ENCODE measurements at regions not wholly inside any gene's neighbourhood (a gene's known extent, or its start where the extent isn't known, plus 50 kb on each side); places are given as distances from the start of the nearest gene placed in this dataset.

- DNase-seq: no peak
Measured at GRCh38 chr22:49077586-49077985, 750.1 kb downstream of the BRD1 start.

DNA sequence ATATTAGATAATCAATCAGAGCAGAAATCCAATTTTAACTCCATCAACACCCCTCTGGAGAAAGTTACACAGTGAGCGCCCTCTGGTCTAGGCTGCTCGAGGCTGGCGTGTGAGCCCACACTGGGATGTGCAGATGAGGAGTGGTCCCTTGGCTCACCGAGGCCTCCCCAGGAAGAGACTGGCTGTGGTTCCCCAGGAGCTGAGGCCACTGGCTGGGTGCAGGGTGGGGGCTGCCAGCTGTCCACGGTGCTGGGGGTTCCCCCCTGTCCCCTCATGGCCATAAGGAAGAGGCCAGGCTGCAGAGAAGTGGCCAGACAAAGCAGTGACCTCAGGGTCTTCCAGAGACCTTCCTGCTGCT, 750.7 kb downstream of the BRD1 start:
- no peak for DNase-seq

- no peak for DNase-seq
Measured at GRCh38 chr22:49076300-49077035, 751.2 kb downstream of the BRD1 start.

GRCh38 chr22:49075150-49075549, 752.5 kb downstream of the BRD1 start:
- no peak for DNase-seq

DNA sequence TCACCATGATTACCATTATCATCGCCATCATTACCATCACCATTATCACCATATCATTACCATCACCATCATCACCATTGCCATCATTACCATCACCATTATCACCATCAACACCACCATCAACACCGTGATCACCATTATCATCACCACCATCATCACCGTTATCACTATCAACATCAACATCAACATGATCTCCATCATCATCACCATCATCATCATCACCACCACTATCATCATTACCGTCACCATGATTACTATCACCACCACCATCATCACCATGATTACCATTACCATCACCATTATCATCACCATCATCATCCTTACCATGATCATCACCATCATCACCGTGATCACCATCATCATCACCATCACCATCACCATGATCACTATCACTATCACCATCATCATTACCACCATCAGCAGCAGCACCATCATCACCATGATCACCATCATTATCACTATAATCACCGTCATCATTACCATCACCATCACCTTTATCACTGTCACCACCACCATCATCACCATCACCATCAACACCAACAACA, 753.7 kb downstream of the BRD1 start:
- no peak for DNase-seq

DNA sequence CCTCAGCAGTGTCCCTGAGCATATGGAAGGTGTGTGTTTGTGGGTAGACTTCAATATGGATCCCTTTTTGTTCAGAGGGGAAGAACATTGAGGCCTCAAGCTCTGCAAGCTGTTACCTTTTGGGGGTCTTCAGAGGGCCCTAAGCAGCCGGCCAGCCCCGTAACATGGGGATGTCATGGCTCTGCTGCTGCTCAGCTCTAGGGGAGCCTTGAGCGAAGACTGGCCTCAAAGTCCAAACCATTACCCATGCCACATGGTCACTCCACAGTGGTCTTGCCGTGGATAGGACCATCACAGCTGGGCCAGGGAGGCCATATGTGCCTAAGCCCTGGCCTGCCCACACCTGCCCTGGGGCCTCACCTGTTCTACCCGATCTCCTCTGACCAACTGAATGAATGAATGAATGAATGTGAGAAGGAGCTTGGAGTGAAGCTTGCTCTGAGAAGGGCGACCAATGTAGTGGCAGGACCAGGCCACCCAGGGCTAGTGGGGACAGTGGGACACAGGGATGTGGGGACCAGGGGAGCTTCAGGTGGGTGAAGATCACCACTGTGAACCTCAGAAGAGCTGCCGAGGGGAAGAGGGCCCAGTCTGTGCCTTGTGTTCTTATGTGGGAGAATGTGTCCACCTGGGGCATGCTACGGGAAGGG, 754.6 kb downstream of the BRD1 start:
- no peak for DNase-seq

DNA sequence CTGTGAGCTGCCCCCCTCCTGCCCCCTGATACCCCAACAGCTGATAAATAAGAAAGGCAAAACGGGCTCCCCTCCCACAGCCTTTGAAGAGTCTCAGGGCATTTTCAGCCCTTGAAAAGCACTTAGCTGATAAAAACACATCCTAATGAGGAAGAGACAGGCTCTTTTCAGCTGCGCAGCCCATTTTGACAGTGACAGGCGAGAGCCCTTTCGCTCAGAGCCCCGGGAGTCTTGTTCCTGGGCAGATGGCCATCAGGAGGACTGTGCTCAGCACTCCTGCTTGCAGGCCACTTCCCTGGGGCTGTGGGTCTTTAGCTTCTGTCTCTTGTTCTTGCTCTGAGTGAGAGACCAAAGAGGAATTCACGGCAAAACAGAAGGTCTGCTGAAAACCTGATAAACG, 757.2 kb downstream of the BRD1 start:
- DNase-seq: no peak

DNA sequence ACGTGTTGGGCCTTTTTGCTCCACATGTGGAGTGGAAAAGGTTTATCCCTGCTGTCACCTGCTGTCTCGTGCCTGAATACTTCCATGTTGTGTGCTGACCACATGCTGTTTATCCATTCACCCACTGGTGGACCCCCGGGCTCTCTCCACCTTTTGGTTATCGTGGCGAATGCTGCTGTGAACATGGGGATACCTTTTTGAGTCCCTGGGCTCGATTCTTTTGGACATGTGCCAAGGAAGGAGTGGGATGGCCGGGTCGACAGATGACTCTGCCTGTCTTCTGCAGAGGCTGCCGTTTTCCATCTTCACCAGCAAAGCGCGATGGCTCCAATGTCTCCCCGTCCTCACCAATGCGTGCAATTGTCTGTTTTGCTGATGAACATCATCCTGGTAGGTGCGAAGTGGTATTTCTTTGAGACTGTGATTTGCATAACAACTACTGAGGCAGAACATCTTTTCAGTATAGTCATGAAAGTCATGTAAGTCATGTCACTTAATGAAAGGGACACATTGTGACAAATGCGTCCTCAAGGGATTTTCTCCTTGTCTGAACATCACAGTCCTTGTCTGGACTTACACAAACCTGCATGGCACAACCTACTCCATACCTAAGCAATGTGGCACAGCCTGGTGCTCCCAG, 758.7 kb downstream of the BRD1 start:
- DNase-seq: no peak

GRCh38 chr22:49067504-49067903, 760.2 kb downstream of the BRD1 start:
- no peak for DNase-seq

GRCh38 chr22:49066619-49067018, 761.1 kb downstream of the BRD1 start:
- no peak for DNase-seq

GRCh38 chr22:49064836-49065235, 762.8 kb downstream of the BRD1 start:
- no peak for DNase-seq

DNA sequence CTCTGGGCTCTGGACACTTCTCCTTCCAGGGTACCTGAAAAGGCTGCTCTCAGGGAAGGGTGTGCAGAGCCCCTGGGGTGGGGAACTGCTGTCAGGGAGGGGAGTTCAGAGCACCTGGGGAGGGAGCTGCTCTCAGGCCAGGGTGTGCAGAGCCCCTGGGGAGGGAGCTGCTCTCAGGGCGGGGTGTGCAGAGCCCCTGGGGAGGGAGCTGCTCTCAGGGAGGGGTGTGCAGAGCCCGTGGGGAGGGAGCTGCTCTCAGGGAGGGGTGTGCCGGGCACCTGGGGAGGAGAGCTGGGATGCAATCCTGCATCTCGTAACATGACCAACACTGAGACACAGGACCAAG, 764.2 kb downstream of the BRD1 start:
- no peak for DNase-seq

DNA sequence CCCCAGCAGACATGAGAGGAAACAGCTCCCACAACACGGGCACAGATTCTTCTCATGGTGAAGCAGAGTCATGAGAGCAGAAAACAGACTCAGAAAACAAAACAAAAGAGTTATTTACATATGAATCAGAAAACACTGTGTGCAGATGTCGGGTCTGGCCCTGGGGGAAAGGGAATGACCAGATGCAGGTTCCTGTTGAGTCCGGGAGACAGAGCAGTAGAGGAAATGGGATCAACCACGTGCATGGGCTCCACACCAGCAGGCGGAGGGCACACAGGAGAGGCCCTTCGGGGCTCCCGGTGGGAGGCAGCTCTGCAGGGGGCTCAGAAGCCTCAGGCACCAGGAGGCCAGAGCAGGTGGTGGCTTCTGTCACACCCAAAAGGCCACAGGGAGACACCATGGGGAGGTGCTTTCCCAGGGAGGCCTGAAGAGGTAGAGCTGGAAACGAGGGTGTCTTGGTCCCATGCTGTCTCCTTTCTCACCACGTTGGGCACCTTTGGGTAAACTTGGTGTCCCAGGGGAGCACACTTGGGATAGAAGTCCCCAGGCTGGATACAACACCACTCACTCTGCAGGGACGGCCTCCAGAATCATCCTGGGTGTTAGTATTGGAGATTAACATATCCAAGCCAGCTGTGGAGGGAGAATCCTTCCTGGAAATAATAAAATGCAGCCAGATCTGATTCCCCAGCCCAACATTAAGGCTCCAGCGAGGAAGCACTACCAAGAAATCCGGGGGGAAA, 764.7 kb downstream of the BRD1 start:
- no peak for DNase-seq

GRCh38 chr22:49062155-49062801, 765.4 kb downstream of the BRD1 start:
- no peak for DNase-seq

- no peak for DNase-seq
Measured at GRCh38 chr22:49057910-49058309, 769.8 kb downstream of the BRD1 start.

- DNase-seq: no peak
Measured at GRCh38 chr22:49056301-49056700, 771.4 kb downstream of the BRD1 start.

GRCh38 chr22:49055406-49055805, 772.3 kb downstream of the BRD1 start:
- DNase-seq: no peak

GRCh38 chr22:49053578-49053977, 774.1 kb downstream of the BRD1 start:
- no peak for DNase-seq

DNA sequence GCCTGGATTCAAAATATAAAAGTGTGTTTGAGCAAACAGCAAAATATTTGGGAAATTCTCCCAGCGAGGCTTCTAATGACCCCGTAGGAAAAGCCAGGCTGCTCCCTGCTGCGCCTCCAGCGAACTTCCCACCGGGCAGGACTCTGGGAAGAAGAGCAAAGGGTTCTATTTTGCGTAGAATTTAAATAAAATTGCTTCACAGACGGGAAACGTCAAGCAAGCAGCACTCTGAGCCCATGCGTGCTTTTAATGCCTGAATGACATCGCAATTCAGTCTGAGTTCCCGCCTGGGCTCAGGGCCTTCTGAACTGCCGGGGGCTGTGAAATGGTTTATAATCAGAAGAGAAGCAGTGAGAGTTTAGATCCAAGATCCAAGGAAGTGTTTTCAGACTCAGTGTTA, 775.1 kb downstream of the BRD1 start:
- DNase-seq: no peak

GRCh38 chr22:49052023-49052538, 775.6 kb downstream of the BRD1 start:
- DNase-seq: peak; percentile 20

- no peak for DNase-seq
Measured at GRCh38 chr22:49051491-49052022, 776.1 kb downstream of the BRD1 start.

DNA sequence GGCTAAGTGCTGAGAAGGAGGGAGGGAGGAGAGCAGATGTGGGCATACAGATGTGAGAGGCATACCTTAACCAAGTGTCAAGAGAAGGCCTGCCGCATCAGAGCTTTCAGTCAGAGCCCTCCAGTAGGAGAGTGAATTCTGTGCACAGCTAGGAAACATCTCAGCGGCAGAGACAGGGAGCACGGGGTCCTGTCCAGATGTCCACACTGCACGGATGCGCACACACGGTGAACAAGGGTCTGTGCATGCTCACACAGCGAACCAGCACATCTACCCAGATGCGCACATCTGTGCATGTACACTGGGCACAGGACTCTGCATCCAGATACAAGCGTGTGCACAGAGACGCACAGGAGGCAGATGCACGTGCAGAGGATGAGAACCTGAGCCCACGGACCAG, 778.0 kb downstream of the BRD1 start:
- no peak for DNase-seq

Measured in activated CD4-positive, alpha-beta T cell treated with anti-CD3 and anti-CD28 coated beads for 1 hour (primary cell).